ENCODE measurements at regions not wholly inside any gene's neighbourhood (a gene's known extent, or its start where the extent isn't known, plus 50 kb on each side); places are given as distances from the start of the nearest gene placed in this dataset.

GRCh38 chr1:91092503-91092902 lies 70.7 kb upstream of the ZNF644 start:
- no peak for DNase-seq

GRCh38 chr1:91091812-91092211 lies 70.0 kb upstream of the ZNF644 start:
- no peak for DNase-seq

DNA sequence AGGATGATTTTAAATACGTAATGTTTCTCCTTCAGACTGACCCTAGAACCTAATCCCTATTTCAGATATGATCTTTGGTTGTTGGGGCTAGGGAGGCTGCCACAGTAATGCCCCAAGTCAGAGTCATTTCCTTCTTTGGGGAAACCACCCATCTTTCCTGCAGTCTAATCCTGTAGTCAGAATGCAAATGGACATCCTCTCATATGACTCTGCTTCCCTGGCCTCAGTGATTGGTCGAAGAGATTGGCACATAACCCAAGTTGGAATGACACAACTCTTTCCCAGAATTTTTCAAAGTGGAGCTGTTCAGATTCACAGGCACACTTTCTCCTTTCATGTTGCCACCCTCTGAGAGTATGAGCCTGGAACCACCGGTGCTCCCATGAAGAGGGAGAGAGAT lies 58.8 kb upstream of the ZNF644 start:
- no peak for DNase-seq

DNA sequence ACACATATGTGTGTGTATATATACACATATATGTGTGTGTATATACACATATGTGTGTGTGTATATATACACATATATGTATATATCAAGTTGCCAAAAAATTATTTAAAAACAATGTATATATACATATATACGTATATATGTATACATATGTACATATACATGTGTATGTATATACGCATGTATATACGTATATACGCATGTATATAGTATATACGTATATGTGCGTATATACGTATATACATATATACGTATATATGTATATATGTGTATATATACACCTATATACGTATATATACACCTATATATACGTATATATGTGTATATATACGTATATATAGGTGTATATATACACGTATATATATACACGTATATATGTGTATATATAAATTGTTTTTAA lies 57.0 kb upstream of the ZNF644 start:
- DNase-seq = no peak

- no peak for DNase-seq
These were observed 55.0 kb upstream of the ZNF644 start for GRCh38 chr1:91076834-91077233.

- DNase-seq = no peak
These were observed 53.6 kb upstream of the ZNF644 start for GRCh38 chr1:91075233-91076135.

GRCh38 chr1:91073299-91073698 lies 51.5 kb upstream of the ZNF644 start:
- DNase-seq = no peak

DNA sequence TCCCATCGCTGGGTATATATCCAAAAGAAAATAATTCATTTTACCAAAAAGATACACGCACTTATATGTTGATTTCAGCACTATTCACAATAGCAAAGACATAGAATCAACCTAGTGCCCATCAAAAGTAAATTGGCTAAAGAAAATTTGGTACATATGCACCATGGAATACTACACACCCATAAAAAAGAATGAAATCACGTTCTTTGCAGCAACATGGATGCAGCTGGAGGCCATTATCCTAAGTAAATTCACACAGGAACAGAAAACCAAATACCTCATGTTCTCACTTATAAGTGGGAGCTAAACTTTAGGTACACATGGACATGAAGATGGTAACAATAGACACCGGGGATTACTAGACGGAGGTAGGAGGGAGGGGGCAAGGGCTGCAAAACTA lies 50.0 kb upstream of the ZNF644 start:
- no peak for DNase-seq

All from NCI-H1092 (cell line).